H1 (cell line): ENCODE measurements at regions not wholly inside any gene's neighbourhood (a gene's known extent, or its start where the extent isn't known, plus 50 kb on each side); places are given as distances from the start of the nearest gene placed in this dataset.

Experiments
- BRCA1 ChIP-seq: IDR thresholded peaks from 2 replicates; pipeline ENCODE4 v1.6.1; 2012; ENCODE audit warnings: low read depth, low read length, improper control_type of control experiment
- CBX8 ChIP-seq: fragments of 300-800, 300-1000 bp; sonication (generic); IDR thresholded peaks from 2 replicates; pipeline ENCODE4 v1.7.1; 2016; ENCODE audit warnings: low read depth, low read length, borderline replicate concordance
- EGR1 ChIP-seq: IDR thresholded peaks from 2 replicates; pipeline ENCODE4 v1.6.1; 2011; ENCODE audit warnings: low read depth, low read length, borderline replicate concordance
- RAD21 ChIP-seq, 2 experiments: IDR thresholded peaks in 1 of 2; conservative IDR thresholded peaks in 1 of 2; 2 replicates each; pipeline ENCODE4 v1.6.1; 2011; ENCODE audit warnings: low read depth in 2 of 2, low read length in 2 of 2, improper control_type of control experiment in 1 of 2, inconsistent platforms in 1 of 2, mild to moderate bottlenecking in 1 of 2, moderate library complexity in 1 of 2
- RBBP5 ChIP-seq: IDR thresholded peaks from 2 replicates; pipeline ENCODE4 v1.7.1; 2012; ENCODE audit warnings: low read depth, mild to moderate bottlenecking, inconsistent platforms, low read length, moderate library complexity, borderline replicate concordance
- SP1 ChIP-seq: IDR thresholded peaks from 2 replicates; pipeline ENCODE4 v1.6.1; 2011; ENCODE audit warnings: low read depth, low read length
- TEAD4 ChIP-seq: IDR thresholded peaks from 2 replicates; pipeline ENCODE4 v1.6.1; 2012; ENCODE audit warnings: low read depth, low read length, inconsistent platforms, mixed read lengths
- TF ChIP-seq, protein P1 (sequence below): IDR thresholded peaks from 2 replicates; pipeline ENCODE4 v1.6.1; 2012; ENCODE audit warnings: low read length, inconsistent platforms

DNA sequence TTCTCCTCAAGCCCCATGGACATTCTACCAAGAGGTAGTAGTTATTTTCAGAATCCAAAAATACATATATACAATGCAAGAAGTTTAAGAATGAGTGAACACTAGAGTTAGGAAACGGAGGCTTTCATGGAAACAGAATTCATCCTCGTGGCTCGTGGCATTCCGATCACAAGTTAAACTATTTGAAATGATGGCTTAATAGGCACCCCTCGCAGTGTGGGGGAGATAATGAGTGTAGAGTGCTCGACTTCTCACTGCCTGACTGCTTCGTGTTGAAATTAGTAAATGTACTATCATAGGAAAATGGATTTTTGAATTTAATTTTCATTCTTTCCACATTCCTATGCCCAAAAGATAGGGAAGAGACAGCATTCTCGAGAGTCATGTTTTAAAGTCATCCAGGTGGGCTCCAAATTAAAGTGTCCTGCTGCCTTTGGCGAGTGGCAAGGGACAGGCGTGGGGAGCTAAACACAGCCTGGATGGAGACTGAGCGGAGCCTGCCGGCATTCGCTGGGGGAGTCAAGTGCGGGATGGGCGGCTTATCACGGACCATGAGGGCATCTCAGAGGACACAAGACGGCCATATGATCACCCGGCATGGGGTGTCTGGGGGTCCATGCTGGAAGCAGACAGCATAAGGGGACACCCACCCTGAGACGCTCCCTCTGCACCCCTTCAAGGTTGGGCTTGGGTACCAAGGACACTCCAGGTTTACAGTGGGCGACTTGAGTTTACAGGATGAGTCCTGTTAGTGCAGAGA is 165.2 kb downstream of the TEX29 start (continued):
- TF ChIP-seq RBBP5 (no peak), SP1 (no peak), EGR1 (no peak), RAD21 (IDR thresholded peaks at IDR 0.05 in 1 of 2, conservative IDR thresholded peaks at IDR 0.05 in 1 of 2; ENCODE audit: low read depth in 2 of 2, low read length in 2 of 2) (no peak), TEAD4 (no peak), BRCA1 (no peak), CBX8 (no peak)
- TF ChIP-seq, protein P1, sequence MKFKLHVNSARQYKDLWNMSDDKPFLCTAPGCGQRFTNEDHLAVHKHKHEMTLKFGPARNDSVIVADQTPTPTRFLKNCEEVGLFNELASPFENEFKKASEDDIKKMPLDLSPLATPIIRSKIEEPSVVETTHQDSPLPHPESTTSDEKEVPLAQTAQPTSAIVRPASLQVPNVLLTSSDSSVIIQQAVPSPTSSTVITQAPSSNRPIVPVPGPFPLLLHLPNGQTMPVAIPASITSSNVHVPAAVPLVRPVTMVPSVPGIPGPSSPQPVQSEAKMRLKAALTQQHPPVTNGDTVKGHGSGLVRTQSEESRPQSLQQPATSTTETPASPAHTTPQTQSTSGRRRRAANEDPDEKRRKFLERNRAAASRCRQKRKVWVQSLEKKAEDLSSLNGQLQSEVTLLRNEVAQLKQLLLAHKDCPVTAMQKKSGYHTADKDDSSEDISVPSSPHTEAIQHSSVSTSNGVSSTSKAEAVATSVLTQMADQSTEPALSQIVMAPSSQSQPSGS, result no peak
